ENCODE measurements at regions not wholly inside any gene's neighbourhood (a gene's known extent, or its start where the extent isn't known, plus 50 kb on each side); places are given as distances from the start of the nearest gene placed in this dataset.
"Not testable (repeated sequence)": the region's sequence is repeated elsewhere in the genome, so short reads cannot be mapped to it uniquely, and the experiment has no call there.

DNA sequence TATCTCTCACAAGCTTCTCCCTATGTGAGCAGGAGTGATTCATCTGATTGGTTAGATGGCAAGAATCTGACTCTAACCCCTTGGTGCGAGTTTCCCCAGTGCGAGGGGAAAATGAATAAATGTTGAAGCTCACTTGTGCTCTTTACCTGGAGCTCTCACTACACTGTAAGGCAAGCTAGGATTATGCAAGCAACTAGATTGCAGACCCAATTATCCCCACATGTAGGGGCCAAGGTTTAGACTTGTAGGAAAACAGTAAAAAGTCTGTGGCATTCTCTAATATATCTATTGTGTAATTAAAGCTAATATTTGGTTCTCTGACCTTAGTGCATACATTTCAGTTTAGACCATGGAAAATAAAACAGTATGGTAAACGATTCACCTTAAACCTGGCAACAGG is 247.2 kb downstream of the UBE2NL start:
- H3K36me3 ChIP-seq; H3K27ac ChIP-seq; H3K27me3 ChIP-seq; H3K4me1 ChIP-seq; DNase-seq; H3K9me3 ChIP-seq; ATAC-seq; H3K4me3 ChIP-seq; intact Hi-C loops (cut with DNase I): not testable (repeated sequence)
- WGBS, 2 donors = 89 to 97% methylated on average over 2 of the region's 3 CpGs

DNA sequence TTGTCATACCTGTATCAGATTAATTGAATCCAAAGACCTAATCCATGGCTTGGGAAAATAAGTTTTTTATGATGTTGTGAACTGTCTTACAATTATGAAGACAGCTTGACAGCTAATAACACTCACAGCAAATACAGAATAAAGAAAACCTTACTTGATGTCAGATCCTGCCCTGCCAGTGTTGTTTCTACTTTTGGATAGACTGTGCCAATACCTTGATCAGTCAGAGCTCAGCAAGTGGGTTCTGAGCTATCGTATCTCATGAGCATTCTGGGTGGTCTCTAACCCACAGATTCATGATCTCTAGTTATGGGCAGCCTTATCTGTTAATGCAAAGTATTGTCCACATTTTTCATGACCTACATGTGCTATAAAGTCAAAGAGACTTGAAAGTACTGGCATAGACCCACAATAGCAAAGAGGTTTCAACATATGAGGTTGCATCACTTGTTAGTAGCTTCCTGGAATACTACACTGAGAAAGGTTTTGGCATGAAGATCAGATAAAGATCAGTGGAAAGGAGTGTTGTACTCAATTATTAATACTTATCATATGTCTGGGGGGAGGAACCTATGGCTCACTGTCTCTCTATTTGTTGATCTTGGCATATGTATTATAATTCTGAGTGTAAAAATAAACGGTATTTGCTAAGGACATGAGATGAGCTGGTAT is 250.7 kb downstream of the UBE2NL start:
- 40 to 75% methylated on average over 1 of the region's 2 CpGs for WGBS, 2 donors
- H3K4me3 ChIP-seq; intact Hi-C loops (cut with DNase I); H3K9me3 ChIP-seq; DNase-seq; H3K27me3 ChIP-seq; H3K4me1 ChIP-seq; H3K36me3 ChIP-seq; ATAC-seq; H3K27ac ChIP-seq: not testable (repeated sequence)

DNA sequence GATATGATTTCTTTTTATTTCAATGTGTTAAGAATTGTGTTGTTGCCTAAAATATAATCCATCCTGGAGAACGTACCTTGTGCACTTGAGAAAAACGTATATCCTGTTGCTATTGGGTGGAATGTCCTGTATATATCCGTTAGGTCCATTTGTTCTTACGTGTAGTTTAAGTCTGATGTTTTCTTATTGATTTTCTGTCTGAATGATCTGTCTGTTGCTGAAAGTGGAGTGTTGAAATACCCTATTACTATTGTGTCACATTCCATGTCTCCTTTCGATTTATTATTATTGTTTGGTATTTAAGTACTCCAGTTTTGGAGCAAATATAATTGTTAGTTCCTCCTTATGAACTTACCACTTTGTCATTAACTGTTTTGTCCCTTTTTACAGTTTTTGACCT is 270.6 kb downstream of the UBE2NL start:
- H3K4me3 ChIP-seq; H3K27ac ChIP-seq; H3K9me3 ChIP-seq; intact Hi-C loops (cut with DNase I); H3K4me1 ChIP-seq; H3K27me3 ChIP-seq; ATAC-seq; H3K36me3 ChIP-seq; DNase-seq: not testable (repeated sequence)
- 68 to 80% methylated on average over 3 to 4 of the region's 5 CpGs for WGBS, 2 donors

DNA sequence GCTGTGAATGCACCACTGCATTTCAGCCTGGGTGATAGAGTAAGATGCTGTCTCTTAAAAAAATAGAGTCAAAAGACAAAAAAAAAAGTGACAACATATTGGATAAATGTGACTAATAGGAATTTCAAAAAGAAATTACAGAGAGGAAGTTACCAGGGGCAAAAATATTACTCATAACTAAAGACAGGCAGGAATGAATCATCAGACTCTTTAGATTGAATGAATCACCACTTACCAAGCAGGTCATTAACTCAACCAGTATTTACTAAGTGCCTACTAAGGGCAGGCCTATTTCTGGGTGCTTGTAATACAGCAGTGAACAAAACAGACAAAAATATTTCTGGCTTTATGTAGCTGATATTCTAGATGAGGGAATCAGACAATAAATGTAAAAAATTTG is 301.3 kb downstream of the UBE2NL start:
- H3K36me3 ChIP-seq; H3K4me1 ChIP-seq; DNase-seq; H3K4me3 ChIP-seq; ATAC-seq; H3K27me3 ChIP-seq; intact Hi-C loops (cut with DNase I); H3K27ac ChIP-seq; H3K9me3 ChIP-seq: not testable (repeated sequence)

DNA sequence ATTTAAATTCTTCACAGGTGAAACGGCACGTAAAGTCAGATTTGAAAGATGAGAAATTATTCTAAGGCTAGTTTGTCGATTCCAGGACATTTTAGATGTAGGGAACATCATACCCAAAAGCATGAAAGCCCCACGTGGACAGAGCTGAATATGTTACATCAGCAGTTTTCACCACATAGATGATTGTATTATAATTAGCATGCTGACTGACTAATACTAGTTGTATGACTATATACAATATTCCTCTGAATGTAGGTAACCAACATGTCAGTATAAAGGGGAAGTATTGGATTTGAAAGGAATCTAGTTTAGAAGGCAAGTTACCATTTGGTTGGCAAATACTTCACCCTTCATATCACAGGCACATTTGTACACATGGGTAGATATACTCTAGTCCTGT is 304.6 kb downstream of the UBE2NL start:
- H3K4me1 ChIP-seq; DNase-seq; H3K27ac ChIP-seq; ATAC-seq; H3K27me3 ChIP-seq; H3K4me3 ChIP-seq; H3K9me3 ChIP-seq; intact Hi-C loops (cut with DNase I); H3K36me3 ChIP-seq: not testable (repeated sequence)
- 60 to 85% methylated on average over 2 to 4 of the region's 4 CpGs for WGBS, 2 donors

DNA sequence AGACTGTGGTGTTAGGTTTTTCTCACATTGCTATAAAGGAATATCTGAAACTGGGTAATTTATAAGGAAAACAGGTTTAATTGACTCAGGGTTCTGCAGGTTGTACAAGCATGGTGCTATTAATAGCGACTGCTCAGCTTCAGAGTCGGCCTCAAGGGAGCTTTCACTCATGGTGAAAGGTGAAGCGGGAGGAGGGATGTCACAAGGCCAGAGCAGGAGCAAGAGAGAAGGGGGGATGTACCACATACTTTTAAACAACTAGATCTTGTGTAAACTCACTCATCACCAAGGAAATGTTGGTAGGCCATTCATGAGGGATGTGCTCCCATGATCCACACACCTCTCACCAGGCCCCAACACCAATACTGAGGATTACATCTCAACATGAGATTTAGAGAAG is 313.2 kb downstream of the UBE2NL start:
- H3K36me3 ChIP-seq; ATAC-seq; intact Hi-C loops (cut with DNase I); H3K9me3 ChIP-seq; H3K27ac ChIP-seq; H3K27me3 ChIP-seq; DNase-seq; H3K4me1 ChIP-seq; H3K4me3 ChIP-seq: not testable (repeated sequence)
- WGBS, 2 donors = 53 to 81% methylated on average over 2 to 3 of the region's 3 CpGs

DNA sequence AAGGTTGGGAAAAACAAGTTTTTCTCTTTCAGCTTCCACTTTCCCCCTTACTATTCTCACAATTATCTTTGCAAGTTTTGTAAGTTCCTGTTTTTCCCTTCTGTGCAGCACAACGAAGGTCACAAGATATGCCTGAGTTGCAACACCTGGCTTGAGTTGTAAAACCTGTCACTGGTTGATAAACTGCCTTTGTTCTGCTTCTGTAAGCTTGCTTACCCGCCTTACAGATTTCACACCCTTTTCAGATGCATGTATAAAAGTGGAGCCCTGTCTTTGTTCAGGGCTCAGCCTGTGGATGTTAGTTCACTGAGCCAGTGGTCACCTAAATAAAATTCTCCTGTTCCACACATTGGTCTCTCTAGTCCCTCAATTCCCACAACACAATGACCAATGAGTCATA is 318.9 kb downstream of the UBE2NL start:
- H3K27ac ChIP-seq; H3K27me3 ChIP-seq; intact Hi-C loops (cut with DNase I); DNase-seq; H3K36me3 ChIP-seq; H3K9me3 ChIP-seq; ATAC-seq; H3K4me3 ChIP-seq; H3K4me1 ChIP-seq: not testable (repeated sequence)
- WGBS, 2 donors = no CpG with 5 or more reads among the region's 2 CpGs

DNA sequence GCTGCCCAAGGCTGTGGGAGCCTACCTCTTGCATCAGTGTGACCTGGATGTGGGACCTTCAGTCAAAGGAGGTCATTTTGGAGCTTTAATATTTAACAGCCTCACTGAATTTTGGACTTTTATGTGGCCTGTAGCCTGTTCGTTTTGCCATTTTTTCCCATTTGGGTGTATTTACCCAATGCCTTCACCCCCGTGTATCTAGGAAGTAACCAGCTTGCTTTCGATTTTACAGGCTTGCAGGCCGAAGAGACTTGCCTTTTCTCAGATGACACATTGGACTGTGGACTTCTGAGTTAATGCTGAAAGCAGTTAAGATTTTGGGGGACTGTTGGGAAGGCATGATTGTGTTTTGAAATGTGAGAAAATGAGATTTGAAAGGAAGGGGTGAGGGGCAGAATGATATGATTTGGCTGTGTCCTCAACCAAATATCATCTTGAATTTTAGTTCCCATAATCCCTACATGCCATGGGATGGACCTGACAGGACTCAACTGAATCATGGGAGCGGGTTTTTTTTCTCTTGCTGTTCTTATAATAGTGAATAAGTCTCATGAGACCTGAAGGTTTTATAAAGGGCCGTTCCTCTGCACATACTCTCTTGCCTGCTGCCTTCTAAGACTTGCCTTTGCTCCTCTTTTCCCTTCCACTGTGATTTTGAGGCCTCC is 324.6 kb downstream of the UBE2NL start:
- 72 to 80% methylated on average over 2 of the region's 6 CpGs for WGBS, 2 donors
- H3K4me1 ChIP-seq; H3K27ac ChIP-seq; H3K9me3 ChIP-seq; intact Hi-C loops (cut with DNase I); H3K27me3 ChIP-seq; H3K36me3 ChIP-seq; H3K4me3 ChIP-seq; ATAC-seq; DNase-seq: not testable (repeated sequence)

Measured in heart right ventricle (tissue), 16 donors.